ENCODE measurements at regions not wholly inside any gene's neighbourhood (a gene's known extent, or its start where the extent isn't known, plus 50 kb on each side); places are given as distances from the start of the nearest gene placed in this dataset.

DNA sequence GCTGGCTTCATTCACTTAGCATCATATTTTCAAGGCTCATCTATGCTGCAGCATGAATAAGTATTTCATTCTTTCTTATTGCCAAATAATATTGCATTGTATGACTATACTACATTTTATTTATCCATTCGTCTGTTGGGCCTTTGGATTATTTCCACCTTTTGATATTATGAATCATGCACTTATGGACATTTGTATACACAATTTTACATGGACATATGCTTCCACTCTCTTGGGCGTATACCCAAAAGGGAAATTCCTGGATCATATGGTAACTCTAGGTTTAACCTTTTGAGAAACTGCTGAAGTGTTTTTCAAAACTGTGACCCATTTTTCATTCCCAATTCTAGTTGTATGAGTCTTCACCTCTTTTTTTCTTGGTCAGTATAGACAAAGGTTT lies 80.3 kb upstream of the GNAI1 start:
- no peaks in the 10 kb centered on the region for H3K4me1 ChIP-seq
- WGBS, 5 donors = 38 to 84% (median 64%) methylated on average over 2 of the region's 2 CpGs
- TF ChIP-seq POLR2A (IDR thresholded peaks at IDR 0.05) (no peak), POLR2AphosphoS5 (IDR thresholded peaks at IDR 0.05) (no peak), EP300 (IDR thresholded peaks at IDR 0.05) (no peak)
- TF ChIP-seq, protein P1, sequence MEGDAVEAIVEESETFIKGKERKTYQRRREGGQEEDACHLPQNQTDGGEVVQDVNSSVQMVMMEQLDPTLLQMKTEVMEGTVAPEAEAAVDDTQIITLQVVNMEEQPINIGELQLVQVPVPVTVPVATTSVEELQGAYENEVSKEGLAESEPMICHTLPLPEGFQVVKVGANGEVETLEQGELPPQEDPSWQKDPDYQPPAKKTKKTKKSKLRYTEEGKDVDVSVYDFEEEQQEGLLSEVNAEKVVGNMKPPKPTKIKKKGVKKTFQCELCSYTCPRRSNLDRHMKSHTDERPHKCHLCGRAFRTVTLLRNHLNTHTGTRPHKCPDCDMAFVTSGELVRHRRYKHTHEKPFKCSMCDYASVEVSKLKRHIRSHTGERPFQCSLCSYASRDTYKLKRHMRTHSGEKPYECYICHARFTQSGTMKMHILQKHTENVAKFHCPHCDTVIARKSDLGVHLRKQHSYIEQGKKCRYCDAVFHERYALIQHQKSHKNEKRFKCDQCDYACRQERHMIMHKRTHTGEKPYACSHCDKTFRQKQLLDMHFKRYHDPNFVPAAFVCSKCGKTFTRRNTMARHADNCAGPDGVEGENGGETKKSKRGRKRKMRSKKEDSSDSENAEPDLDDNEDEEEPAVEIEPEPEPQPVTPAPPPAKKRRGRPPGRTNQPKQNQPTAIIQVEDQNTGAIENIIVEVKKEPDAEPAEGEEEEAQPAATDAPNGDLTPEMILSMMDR (IDR thresholded peaks at IDR 0.05) = no peak
- no peak overlapping the region for H3K4me3 ChIP-seq
- no peaks in the 10 kb centered on the region for H3K36me3 ChIP-seq
- no peaks in the 10 kb centered on the region for H3K27me3 ChIP-seq
- intact Hi-C loops (cut with DNase I; ENCODE audit: low total_unique reads) = no loop called here
- H3K9me3 ChIP-seq = no peaks in the 10 kb centered on the region
- no peak overlapping the region for H3K27ac ChIP-seq
- no peak for DNase-seq

DNA sequence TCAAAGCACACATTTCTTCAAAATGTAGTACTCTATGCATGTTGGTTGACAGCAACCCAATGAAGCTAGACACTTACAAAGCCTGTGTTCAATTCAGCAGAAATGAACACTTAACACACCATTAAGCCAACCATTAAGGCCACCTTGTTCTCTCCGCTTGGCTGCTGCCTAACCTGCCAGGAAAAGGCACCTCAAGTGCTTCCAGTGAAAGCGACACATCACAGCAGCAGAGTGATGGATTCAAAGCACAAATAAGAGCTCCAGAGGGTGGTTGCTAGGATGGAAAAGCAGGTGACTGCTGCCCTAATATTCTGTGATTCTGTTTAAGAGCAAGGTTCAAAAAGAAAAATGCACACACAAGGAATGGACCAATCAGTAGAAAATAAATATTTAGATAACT lies 81.5 kb upstream of the GNAI1 start:
- 42 to 66% (median 62%) methylated on average over 2 of the region's 2 CpGs for whole genome bisulfite sequencing, 5 donors
- DNase-seq = peak in 1 of 2 donors; percentile 71

DNA sequence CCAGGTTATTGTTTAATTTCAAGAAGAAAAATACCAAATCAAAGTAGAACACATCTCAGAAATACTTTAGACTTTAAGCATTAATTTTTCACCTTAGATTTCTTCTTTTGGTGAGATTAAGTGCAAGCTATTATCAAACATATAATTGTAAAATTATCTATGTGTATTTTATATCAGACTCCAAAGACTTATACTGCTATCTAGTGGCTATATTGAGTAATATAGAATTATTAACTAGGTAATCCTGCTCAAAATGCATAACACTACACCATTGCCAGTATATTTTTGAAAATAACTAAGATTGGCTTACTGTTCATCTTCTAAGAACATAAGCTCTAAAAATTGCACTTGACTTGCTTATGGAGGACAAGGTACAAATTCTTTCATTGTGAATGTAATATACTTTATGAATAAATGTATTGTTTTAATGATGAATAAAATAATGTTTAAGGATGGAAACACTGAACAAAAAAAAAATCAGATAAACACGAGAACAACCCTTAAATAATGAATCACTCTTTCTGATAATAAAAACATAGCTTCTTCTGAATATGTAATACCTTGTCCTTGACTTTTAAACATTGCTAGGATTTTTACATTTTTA lies 86.7 kb upstream of the GNAI1 start:
- Histone ChIP-seq H3K4me1 (no peaks in the 10 kb centered on the region), H3K4me3 (no peak overlapping the region), H3K9me3 (peaks cover 0 to 5% (median 2%) of the 10 kb centered on the region in 4 donors), H3K36me3 (no peaks in the 10 kb centered on the region), H3K27me3 (no peaks in the 10 kb centered on the region), H3K27ac (no peak overlapping the region)
- DNase-seq = no peak
- intact Hi-C loops (cut with DNase I; ENCODE audit: low total_unique reads) = no loop called here
- TF ChIP-seq POLR2AphosphoS5 (IDR thresholded peaks at IDR 0.05) = no peak
- TF ChIP-seq, protein P1 (IDR thresholded peaks at IDR 0.05) = peak in 1 of 7 experiments; percentile 12
- WGBS, 5 donors = 25 to 42% (median 28%) methylated on average over 1 of the region's 1 CpG

More for the DNA sequence above, 81.5 kb upstream of the GNAI1 start:
- Histone ChIP-seq H3K27me3 (no peaks in the 10 kb centered on the region), H3K9me3 (no peaks in the 10 kb centered on the region), H3K27ac (no peak overlapping the region), H3K4me3 (no peak overlapping the region), H3K36me3 (no peaks in the 10 kb centered on the region), H3K4me1 (no peaks in the 10 kb centered on the region)
- intact Hi-C loops (cut with DNase I; ENCODE audit: low total_unique reads) = no loop called here
- TF ChIP-seq POLR2A (IDR thresholded peaks at IDR 0.05) = no peak
- TF ChIP-seq, protein P1 (IDR thresholded peaks at IDR 0.05) = no peak
- TF ChIP-seq POLR2AphosphoS5 (IDR thresholded peaks at IDR 0.05) = no peak
- no peak for TF ChIP-seq EP300 (IDR thresholded peaks at IDR 0.05)

DNA sequence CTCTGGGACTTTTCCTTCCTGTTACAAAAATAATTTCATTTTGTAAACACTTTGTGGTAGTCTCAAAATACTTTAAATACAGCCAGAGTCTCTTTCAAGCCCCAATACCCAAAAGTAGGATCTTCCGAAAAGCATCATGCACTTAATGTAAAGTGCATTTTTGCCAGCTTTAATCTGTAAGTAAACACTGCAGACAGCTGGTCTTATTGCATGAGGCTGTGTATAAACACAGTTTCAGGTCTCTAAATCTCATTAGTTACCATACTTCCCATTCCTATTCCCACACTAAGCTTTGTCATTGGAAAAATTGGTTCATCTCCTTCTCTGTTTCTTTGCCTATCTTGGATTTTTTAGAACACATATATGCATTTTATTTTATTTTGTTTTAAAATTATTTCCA lies 87.6 kb upstream of the GNAI1 start:
- no peak overlapping the region for H3K27ac ChIP-seq
- H3K4me1 ChIP-seq = no peaks in the 10 kb centered on the region
- no peaks in the 10 kb centered on the region for H3K36me3 ChIP-seq
- no peaks in the 10 kb centered on the region for H3K27me3 ChIP-seq
- intact Hi-C loops (cut with DNase I; ENCODE audit: low total_unique reads) = no loop called here
- peak in 1 of 2 donors; percentile 24 for DNase-seq
- H3K4me3 ChIP-seq = no peak overlapping the region
- WGBS, 5 donors = 63 to 78% (median 70%) methylated on average over 1 of the region's 1 CpG
- peaks cover 0 to 5% (median 2%) of the 10 kb centered on the region in 4 donors for H3K9me3 ChIP-seq
- TF ChIP-seq, protein P1 (IDR thresholded peaks at IDR 0.05) = no peak
- TF ChIP-seq POLR2A (IDR thresholded peaks at IDR 0.05) (no peak), EP300 (IDR thresholded peaks at IDR 0.05) (no peak), POLR2AphosphoS5 (IDR thresholded peaks at IDR 0.05) (no peak)

All from stomach (tissue), 8 donors.